Endothelial cell of umbilical vein (primary cell): ENCODE measurements at regions not wholly inside any gene's neighbourhood (a gene's known extent, or its start where the extent isn't known, plus 50 kb on each side); places are given as distances from the start of the nearest gene placed in this dataset.
"Not testable (repeated sequence)": the region's sequence is repeated elsewhere in the genome, so short reads cannot be mapped to it uniquely, and the experiment has no call there.

ENCODE experiments used
- CTCF ChIP-seq, 2 donors: IDR thresholded peaks; 1 replicate in 1 of 2; 2 replicates in 1 of 2; pipeline ENCODE4 v1.5.1; 2011; ENCODE audit warnings: low read length in 2 of 2, mild to moderate bottlenecking in 2 of 2, moderate library complexity in 2 of 2, control low read depth in 1 of 2, inconsistent platforms in 1 of 2, low read depth in 1 of 2; ENCODE audit not compliant: insufficient read depth in 1 of 2; ENCODE audit errors: extremely low read depth in 1 of 2
- EZH2 ChIP-seq: IDR thresholded peaks from 2 replicates; pipeline ENCODE4 v1.6.1; 2012; ENCODE audit warnings: borderline replicate concordance, low read depth, mild to moderate bottlenecking, moderate library complexity, low read length, inconsistent platforms; ENCODE audit not compliant: severe bottlenecking
- FOS ChIP-seq: IDR thresholded peaks from 2 replicates; pipeline ENCODE4 v1.6.1; 2011; ENCODE audit warnings: mild to moderate bottlenecking, low read length, moderate library complexity, borderline replicate concordance; ENCODE audit not compliant: insufficient read depth
- MYC ChIP-seq: IDR thresholded peaks from one replicate; pipeline ENCODE4 v1.6.1; 2011; ENCODE audit warnings: mild to moderate bottlenecking, low read depth, low read length
- POLR2A ChIP-seq: IDR thresholded peaks from 2 replicates; pipeline ENCODE4 v1.6.1; 2012; ENCODE audit warnings: low read depth, mild to moderate bottlenecking, control low read depth, low read length
- POLR2AphosphoS5 ChIP-seq: IDR thresholded peaks from 2 replicates; pipeline ENCODE4 v1.6.1; 2012; ENCODE audit warnings: low read depth, mild to moderate bottlenecking, control low read depth, low read length, moderate library complexity; ENCODE audit not compliant: insufficient read depth
- TF ChIP-seq, protein P1 (sequence below): IDR thresholded peaks from 2 replicates; pipeline ENCODE4 v1.6.1; 2011; ENCODE audit not compliant: insufficient read depth, insufficient read length

DNA sequence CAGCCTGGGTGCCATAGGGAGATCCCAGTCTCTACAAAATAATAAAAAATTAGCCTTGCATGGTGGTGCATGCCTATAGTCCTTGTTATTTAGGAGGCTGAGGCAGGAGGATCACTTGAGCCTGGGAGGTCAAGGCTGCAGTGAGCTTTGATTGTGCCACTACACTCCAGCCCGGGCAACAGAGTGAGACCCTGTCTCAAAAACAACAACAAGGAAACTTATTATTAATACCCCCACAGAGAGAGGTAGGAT is 271.7 kb upstream of the NR2F2 start:
- not testable (repeated sequence) for TF ChIP-seq CTCF (IDR thresholded peaks at IDR 0.05; ENCODE audit: extremely low read depth in 1 of 2, insufficient read depth in 1 of 2, low read depth in 1 of 2, low read length in 2 of 2); POLR2A; EZH2; FOS; MYC; POLR2AphosphoS5
- TF ChIP-seq, protein P1, sequence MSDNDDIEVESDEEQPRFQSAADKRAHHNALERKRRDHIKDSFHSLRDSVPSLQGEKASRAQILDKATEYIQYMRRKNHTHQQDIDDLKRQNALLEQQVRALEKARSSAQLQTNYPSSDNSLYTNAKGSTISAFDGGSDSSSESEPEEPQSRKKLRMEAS = not testable (repeated sequence)
